ENCODE measurements at regions not wholly inside any gene's neighbourhood (a gene's known extent, or its start where the extent isn't known, plus 50 kb on each side); places are given as distances from the start of the nearest gene placed in this dataset.

DNA sequence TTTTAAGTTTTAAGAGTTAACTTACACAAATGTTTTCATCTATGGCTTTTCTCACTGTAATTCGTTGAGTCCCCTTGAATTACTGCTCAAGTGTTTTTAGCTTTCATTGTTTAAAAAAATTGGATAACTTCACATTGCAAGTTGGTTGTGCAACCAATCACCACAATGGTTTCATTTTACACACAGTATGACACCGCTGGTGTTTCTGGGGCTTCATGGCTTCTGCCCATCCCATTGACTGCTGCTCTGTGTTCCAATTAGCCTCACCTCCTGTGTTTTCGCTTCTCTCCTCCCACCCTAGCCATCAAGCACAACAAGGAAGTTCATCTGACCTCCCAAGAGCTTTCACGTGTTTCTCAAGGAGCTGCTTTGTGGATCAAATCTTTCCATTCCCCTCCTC is 199.1 kb upstream of the CHAC2 start:
- Histone ChIP-seq H3K27me3 (ENCODE audit: low read length) (no peaks in the 10 kb centered on the region), H3K27ac (ENCODE audit: low read depth, low read length) (no peak overlapping the region), H3K9me3 (ENCODE audit: insufficient read depth, low read length) (no peaks in the 10 kb centered on the region), H3K9me2 (replicated peaks; ENCODE audit: insufficient read depth, low read length) (no peaks in the 10 kb centered on the region), H3K36me3 (ENCODE audit: low read length) (no peaks in the 10 kb centered on the region), H4K20me1 (ENCODE audit: low read depth, low read length) (no peaks in the 10 kb centered on the region), H2AFZ (ENCODE audit: low read depth, low read length, severe bottlenecking) (no peak overlapping the region), H3K4me2 (ENCODE audit: low read depth, low read length, poor library complexity, severe bottlenecking) (no peak overlapping the region), H3F3A (ENCODE audit: insufficient read depth) (no peaks in the 10 kb centered on the region), H3K9ac (ENCODE audit: low read length) (no peak overlapping the region), H3K4me3 (ENCODE audit: insufficient read depth, low read length, poor library complexity, severe bottlenecking) (no peak overlapping the region), H3K79me2 (ENCODE audit: insufficient read depth, low read length) (no peaks in the 10 kb centered on the region)
- no peak for TF ChIP-seq EZH2phosphoT487 (conservative IDR thresholded peaks at IDR 0.05; ENCODE audit: low read length)
- TF ChIP-seq, protein P1, sequence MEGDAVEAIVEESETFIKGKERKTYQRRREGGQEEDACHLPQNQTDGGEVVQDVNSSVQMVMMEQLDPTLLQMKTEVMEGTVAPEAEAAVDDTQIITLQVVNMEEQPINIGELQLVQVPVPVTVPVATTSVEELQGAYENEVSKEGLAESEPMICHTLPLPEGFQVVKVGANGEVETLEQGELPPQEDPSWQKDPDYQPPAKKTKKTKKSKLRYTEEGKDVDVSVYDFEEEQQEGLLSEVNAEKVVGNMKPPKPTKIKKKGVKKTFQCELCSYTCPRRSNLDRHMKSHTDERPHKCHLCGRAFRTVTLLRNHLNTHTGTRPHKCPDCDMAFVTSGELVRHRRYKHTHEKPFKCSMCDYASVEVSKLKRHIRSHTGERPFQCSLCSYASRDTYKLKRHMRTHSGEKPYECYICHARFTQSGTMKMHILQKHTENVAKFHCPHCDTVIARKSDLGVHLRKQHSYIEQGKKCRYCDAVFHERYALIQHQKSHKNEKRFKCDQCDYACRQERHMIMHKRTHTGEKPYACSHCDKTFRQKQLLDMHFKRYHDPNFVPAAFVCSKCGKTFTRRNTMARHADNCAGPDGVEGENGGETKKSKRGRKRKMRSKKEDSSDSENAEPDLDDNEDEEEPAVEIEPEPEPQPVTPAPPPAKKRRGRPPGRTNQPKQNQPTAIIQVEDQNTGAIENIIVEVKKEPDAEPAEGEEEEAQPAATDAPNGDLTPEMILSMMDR (IDR thresholded peaks at IDR 0.05; ENCODE audit: insufficient read depth, low read length, poor library complexity, severe bottlenecking): no peak

DNA sequence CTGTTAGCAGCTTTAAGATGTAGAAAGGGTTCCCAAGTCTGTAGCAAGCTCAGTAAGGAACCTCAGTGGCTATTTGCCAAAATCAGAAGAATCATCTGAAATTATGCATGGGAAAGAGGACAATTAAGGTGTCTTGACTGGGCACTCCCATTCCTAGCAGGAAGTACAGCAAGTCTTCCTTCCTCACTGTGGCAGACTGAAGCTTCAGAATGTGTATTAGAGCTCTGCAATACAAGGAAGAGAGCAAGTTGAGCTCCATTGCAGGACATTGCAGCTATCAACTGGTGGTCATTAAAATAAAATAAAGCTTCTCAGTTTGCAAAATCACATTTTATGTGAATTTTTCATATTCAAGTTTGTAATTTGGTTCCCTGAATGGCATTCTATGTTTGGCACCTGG is 200.5 kb upstream of the CHAC2 start:
- no peaks in the 10 kb centered on the region for H3K79me2 ChIP-seq (ENCODE audit: insufficient read depth, low read length)
- no peaks in the 10 kb centered on the region for H3F3A ChIP-seq (ENCODE audit: insufficient read depth)
- H3K27me3 ChIP-seq (ENCODE audit: low read length): no peaks in the 10 kb centered on the region
- no peaks in the 10 kb centered on the region for H3K9me2 ChIP-seq (replicated peaks; ENCODE audit: insufficient read depth, low read length)
- no peaks in the 10 kb centered on the region for H3K9me3 ChIP-seq (ENCODE audit: insufficient read depth, low read length)
- no peaks in the 10 kb centered on the region for H3K36me3 ChIP-seq (ENCODE audit: low read length)
- no peak overlapping the region for H3K4me2 ChIP-seq (ENCODE audit: low read depth, low read length, poor library complexity, severe bottlenecking)
- H3K9ac ChIP-seq (ENCODE audit: low read length): no peak overlapping the region
- H2AFZ ChIP-seq (ENCODE audit: low read depth, low read length, severe bottlenecking): no peak overlapping the region
- no peak overlapping the region for H3K27ac ChIP-seq (ENCODE audit: low read depth, low read length)
- H4K20me1 ChIP-seq (ENCODE audit: low read depth, low read length): no peaks in the 10 kb centered on the region
- no peak for TF ChIP-seq EZH2phosphoT487 (conservative IDR thresholded peaks at IDR 0.05; ENCODE audit: low read length)
- TF ChIP-seq, protein P1 (IDR thresholded peaks at IDR 0.05; ENCODE audit: insufficient read depth, low read length, poor library complexity, severe bottlenecking): no peak
- no peak overlapping the region for H3K4me3 ChIP-seq (ENCODE audit: insufficient read depth, low read length, poor library complexity, severe bottlenecking)

DNA sequence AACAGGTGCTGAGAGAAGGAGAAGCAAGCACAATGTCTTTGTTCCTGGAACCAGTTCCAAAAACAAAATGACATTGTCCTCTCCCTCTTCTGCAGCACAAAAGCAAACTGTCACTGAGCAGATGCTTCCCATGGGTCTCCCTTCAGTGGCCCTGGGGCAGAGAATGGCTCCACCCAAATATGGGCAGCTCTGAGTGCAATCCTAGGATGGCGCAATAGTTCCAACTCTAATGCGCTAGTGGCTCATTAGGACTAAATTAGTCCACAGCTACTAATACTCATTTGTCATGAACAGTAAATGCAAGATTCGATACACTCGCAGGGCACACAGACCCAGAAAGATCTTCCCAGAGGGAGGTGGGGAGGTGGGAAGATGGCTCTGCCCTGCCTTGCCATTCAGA is 205.2 kb upstream of the CHAC2 start:
- TF ChIP-seq EZH2phosphoT487 (conservative IDR thresholded peaks at IDR 0.05; ENCODE audit: low read length): no peak
- TF ChIP-seq, protein P1 (IDR thresholded peaks at IDR 0.05; ENCODE audit: insufficient read depth, low read length, poor library complexity, severe bottlenecking): no peak
- Histone ChIP-seq H3K4me3 (ENCODE audit: insufficient read depth, low read length, poor library complexity, severe bottlenecking) (no peak overlapping the region), H3K79me2 (ENCODE audit: insufficient read depth, low read length) (no peaks in the 10 kb centered on the region), H2AFZ (ENCODE audit: low read depth, low read length, severe bottlenecking) (no peak overlapping the region), H3K27me3 (ENCODE audit: low read length) (peaks cover 4% of the 10 kb centered on the region; the same call in 1 of the 2 replicates), H4K20me1 (ENCODE audit: low read depth, low read length) (no peaks in the 10 kb centered on the region), H3K36me3 (ENCODE audit: low read length) (no peaks in the 10 kb centered on the region), H3K9me3 (ENCODE audit: insufficient read depth, low read length) (no peaks in the 10 kb centered on the region), H3K9ac (ENCODE audit: low read length) (no peak overlapping the region), H3K9me2 (replicated peaks; ENCODE audit: insufficient read depth, low read length) (no peaks in the 10 kb centered on the region), H3F3A (ENCODE audit: insufficient read depth) (no peaks in the 10 kb centered on the region), H3K27ac (ENCODE audit: low read depth, low read length) (no peak overlapping the region), H3K4me2 (ENCODE audit: low read depth, low read length, poor library complexity, severe bottlenecking) (no peak overlapping the region)

All from SU-DHL-6 (cell line).